WTC11 (cell line): ENCODE measurements at regions not wholly inside any gene's neighbourhood (a gene's known extent, or its start where the extent isn't known, plus 50 kb on each side); places are given as distances from the start of the nearest gene placed in this dataset.

ENCODE experiments used
- ATF1 ChIP-seq: sonication (generic); formaldehyde crosslinking; IDR thresholded peaks from 2 replicates; pipeline ENCODE4 v1.8.1; 2023; ENCODE audit warnings: mild to moderate bottlenecking, moderate library complexity, missing genetic modification reagents
- CBFB ChIP-seq: sonication (generic); formaldehyde crosslinking; IDR thresholded peaks from 2 replicates; pipeline ENCODE4 v1.8.1; 2022; ENCODE audit warnings: mild to moderate bottlenecking, low read depth, missing genetic modification reagents
- CREM ChIP-seq: sonication (generic); formaldehyde crosslinking; IDR thresholded peaks from 2 replicates; pipeline ENCODE4 v1.8.1; 2022; ENCODE audit warnings: mild to moderate bottlenecking, missing genetic modification reagents, moderate library complexity
- CTCF ChIP-seq: fragments of 200-600 bp; IDR thresholded peaks from 2 replicates; pipeline ENCODE4 v1.8.0; 2022; ENCODE audit warnings: antibody characterized with exemption
- FOXJ3 ChIP-seq: sonication (generic); formaldehyde crosslinking; IDR thresholded peaks from 2 replicates; pipeline ENCODE4 v1.9.0; 2021; ENCODE audit warnings: missing genetic modification reagents, mild to moderate bottlenecking, borderline replicate concordance
- KAT7 ChIP-seq: sonication (generic); formaldehyde crosslinking; IDR thresholded peaks from 2 replicates; pipeline ENCODE4 v1.8.1; 2023; ENCODE audit warnings: missing genetic modification reagents, mild to moderate bottlenecking, borderline replicate concordance
- SP1 ChIP-seq: sonication (generic); formaldehyde crosslinking; conservative IDR thresholded peaks from 2 replicates; pipeline ENCODE4 v1.8.1; 2022; ENCODE audit warnings: missing genetic modification reagents
- TCF7 ChIP-seq: sonication (generic); formaldehyde crosslinking; IDR thresholded peaks from 2 replicates; pipeline ENCODE4 v1.8.0; 2022; ENCODE audit warnings: mild to moderate bottlenecking, low read depth, missing genetic modification reagents, moderate library complexity
- TEAD4 ChIP-seq: sonication (generic); formaldehyde crosslinking; IDR thresholded peaks from 2 replicates; pipeline ENCODE4 v1.8.0; 2022; ENCODE audit warnings: mild to moderate bottlenecking, missing genetic modification reagents
- ZNF121 ChIP-seq: sonication (generic); formaldehyde crosslinking; IDR thresholded peaks from 2 replicates; pipeline ENCODE4 v1.8.0; 2023; ENCODE audit warnings: missing genetic modification reagents
- TF ChIP-seq, protein P1 (sequence below): sonication (generic); formaldehyde crosslinking; conservative IDR thresholded peaks from 2 replicates; pipeline ENCODE4 v1.8.1; 2022; ENCODE audit warnings: mild to moderate bottlenecking, missing genetic modification reagents
- TF ChIP-seq, protein P2 (sequence below): fragments of 250-450 bp; sonication (Bioruptor Pico); IDR thresholded peaks from 2 replicates; pipeline ENCODE4 v1.9.0; 2021; ENCODE audit warnings: mild to moderate bottlenecking

DNA sequence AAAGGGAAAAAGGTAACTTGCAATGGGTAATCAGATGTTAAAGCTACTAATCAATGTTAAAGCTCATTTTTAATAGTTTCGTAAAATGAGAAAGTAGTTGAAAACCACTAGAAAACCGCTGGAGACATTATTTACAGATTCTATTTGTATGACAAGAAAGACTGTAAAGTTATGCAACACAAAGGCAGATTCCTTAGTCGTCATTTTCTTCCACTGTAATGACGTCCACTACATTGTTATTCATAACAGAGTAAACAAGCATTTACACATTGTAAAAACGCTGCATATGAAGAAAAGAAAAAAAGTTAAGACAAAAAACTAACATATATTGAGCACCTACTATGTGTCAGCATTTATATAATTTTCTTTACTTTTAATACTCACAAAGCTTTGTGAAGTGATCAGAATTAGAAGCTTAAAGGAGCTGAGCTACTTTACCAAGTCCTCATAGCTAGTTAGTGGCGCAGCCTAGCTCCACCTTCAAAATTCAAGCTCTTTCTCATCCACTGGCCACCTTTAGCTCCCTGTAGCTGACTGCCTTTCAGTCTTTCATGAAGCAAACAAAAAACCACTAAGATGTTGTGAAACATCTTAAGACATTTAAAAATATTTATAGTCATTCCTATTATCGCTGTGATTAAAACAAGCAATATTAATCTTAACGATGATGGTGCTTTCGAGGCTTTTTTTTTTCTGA lies 100.1 kb upstream of the CDIN1 start:
- no peak for TF ChIP-seq CTCF
- TF ChIP-seq, protein P1, sequence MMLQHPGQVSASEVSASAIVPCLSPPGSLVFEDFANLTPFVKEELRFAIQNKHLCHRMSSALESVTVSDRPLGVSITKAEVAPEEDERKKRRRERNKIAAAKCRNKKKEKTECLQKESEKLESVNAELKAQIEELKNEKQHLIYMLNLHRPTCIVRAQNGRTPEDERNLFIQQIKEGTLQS, result no peak
- no peak for TF ChIP-seq ZNF121
- no peak for TF ChIP-seq TCF7
- TF ChIP-seq CBFB (CRISPR knock-in tag), result no peak
- no peak for TF ChIP-seq CREM (CRISPR knock-in tag)
- TF ChIP-seq ATF1 (CRISPR knock-in tag), result no peak
- TF ChIP-seq TEAD4 (CRISPR knock-in tag), result no peak
- TF ChIP-seq, protein P2, sequence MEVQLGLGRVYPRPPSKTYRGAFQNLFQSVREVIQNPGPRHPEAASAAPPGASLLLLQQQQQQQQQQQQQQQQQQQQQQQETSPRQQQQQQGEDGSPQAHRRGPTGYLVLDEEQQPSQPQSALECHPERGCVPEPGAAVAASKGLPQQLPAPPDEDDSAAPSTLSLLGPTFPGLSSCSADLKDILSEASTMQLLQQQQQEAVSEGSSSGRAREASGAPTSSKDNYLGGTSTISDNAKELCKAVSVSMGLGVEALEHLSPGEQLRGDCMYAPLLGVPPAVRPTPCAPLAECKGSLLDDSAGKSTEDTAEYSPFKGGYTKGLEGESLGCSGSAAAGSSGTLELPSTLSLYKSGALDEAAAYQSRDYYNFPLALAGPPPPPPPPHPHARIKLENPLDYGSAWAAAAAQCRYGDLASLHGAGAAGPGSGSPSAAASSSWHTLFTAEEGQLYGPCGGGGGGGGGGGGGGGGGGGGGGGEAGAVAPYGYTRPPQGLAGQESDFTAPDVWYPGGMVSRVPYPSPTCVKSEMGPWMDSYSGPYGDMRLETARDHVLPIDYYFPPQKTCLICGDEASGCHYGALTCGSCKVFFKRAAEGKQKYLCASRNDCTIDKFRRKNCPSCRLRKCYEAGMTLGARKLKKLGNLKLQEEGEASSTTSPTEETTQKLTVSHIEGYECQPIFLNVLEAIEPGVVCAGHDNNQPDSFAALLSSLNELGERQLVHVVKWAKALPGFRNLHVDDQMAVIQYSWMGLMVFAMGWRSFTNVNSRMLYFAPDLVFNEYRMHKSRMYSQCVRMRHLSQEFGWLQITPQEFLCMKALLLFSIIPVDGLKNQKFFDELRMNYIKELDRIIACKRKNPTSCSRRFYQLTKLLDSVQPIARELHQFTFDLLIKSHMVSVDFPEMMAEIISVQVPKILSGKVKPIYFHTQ (CRISPR knock-in tag), result no peak
- no peak for TF ChIP-seq SP1 (CRISPR knock-in tag)
- no peak for TF ChIP-seq KAT7
- no peak for TF ChIP-seq FOXJ3
